ENCODE measurements at regions not wholly inside any gene's neighbourhood (a gene's known extent, or its start where the extent isn't known, plus 50 kb on each side); places are given as distances from the start of the nearest gene placed in this dataset.

- DNase-seq (ENCODE audit: low spot score) (no peak), ATAC-seq (no peak)
- no peaks in the 10 kb centered on the region for H3K4me1 ChIP-seq (ENCODE audit: insufficient read depth)
- Mint-ChIP-seq H3K9me3 (no peaks in the 10 kb centered on the region), H3K36me3 (ENCODE audit: low read depth) (no peaks in the 10 kb centered on the region), H3K4me3 (no peak overlapping the region), H3K27ac (no peak overlapping the region), H3K27me3 (ENCODE audit: insufficient read depth, low read depth, poor library complexity) (peaks cover 7% of the 10 kb centered on the region), H3K4me1 (no peaks in the 10 kb centered on the region; the same call in 2 of the 3 replicates)
- TF ChIP-seq NANOG (IDR thresholded peaks at IDR 0.05; ENCODE audit: borderline replicate concordance), result no peak
- no peak for TF ChIP-seq ZNF462 (CRISPR knock-in tag; IDR thresholded peaks at IDR 0.05)
- no peaks in the 10 kb centered on the region for H3K27me3 ChIP-seq (ENCODE audit: insufficient read depth)
- no peaks in the 10 kb centered on the region for H3F3A ChIP-seq (replicated peaks; ENCODE audit: low read depth)
- H3K36me3 ChIP-seq (ENCODE audit: insufficient read depth), result no peaks in the 10 kb centered on the region
- H4K20me1 ChIP-seq (replicated peaks; ENCODE audit: insufficient read depth), result no peaks in the 10 kb centered on the region
- H3K4me3 ChIP-seq, result no peak overlapping the region
- no peak overlapping the region for H2AFZ ChIP-seq
- H3K9me2 ChIP-seq (ENCODE audit: insufficient read depth), result no peaks in the 10 kb centered on the region
- H3K79me2 ChIP-seq (replicated peaks; ENCODE audit: insufficient read depth), result no peaks in the 10 kb centered on the region
- no peak overlapping the region for H3K4me2 ChIP-seq
- H3K27ac ChIP-seq (ENCODE audit: low read depth), result no peak overlapping the region
These were observed 191.0 kb downstream of the BRD1 start for GRCh38 chr22:49636649-49637048.

GRCh38 chr22:49636214-49636613, 191.5 kb downstream of the BRD1 start:
- H3K27me3 ChIP-seq (ENCODE audit: insufficient read depth), result no peaks in the 10 kb centered on the region
- Mint-ChIP-seq H3K4me1 (no peaks in the 10 kb centered on the region; the same call in 2 of the 3 replicates), H3K27me3 (ENCODE audit: insufficient read depth, low read depth, poor library complexity) (peaks cover 7% of the 10 kb centered on the region), H3K27ac (no peak overlapping the region), H3K36me3 (ENCODE audit: low read depth) (no peaks in the 10 kb centered on the region), H3K4me3 (no peak overlapping the region), H3K9me3 (no peaks in the 10 kb centered on the region)
- no peaks in the 10 kb centered on the region for H3K79me2 ChIP-seq (replicated peaks; ENCODE audit: insufficient read depth)
- no peaks in the 10 kb centered on the region for H4K20me1 ChIP-seq (replicated peaks; ENCODE audit: insufficient read depth)
- ATAC-seq (no peak), DNase-seq (ENCODE audit: low spot score) (no peak)
- H3K9me2 ChIP-seq (ENCODE audit: insufficient read depth), result no peaks in the 10 kb centered on the region
- no peak overlapping the region for H2AFZ ChIP-seq
- H3K4me3 ChIP-seq, result no peak overlapping the region
- no peak overlapping the region for H3K4me2 ChIP-seq
- no peaks in the 10 kb centered on the region for H3K4me1 ChIP-seq (ENCODE audit: insufficient read depth)
- no peaks in the 10 kb centered on the region for H3F3A ChIP-seq (replicated peaks; ENCODE audit: low read depth)
- H3K27ac ChIP-seq (ENCODE audit: low read depth), result no peak overlapping the region
- H3K36me3 ChIP-seq (ENCODE audit: insufficient read depth), result no peaks in the 10 kb centered on the region
- TF ChIP-seq ZNF462 (CRISPR knock-in tag; IDR thresholded peaks at IDR 0.05) (no peak), STAT1 (IDR thresholded peaks at IDR 0.05; ENCODE audit: unreplicated experiment) (no peak), EZH2 (IDR thresholded peaks at IDR 0.05; ENCODE audit: low read depth, unreplicated experiment) (no peak), POLR2AphosphoS5 (IDR thresholded peaks at IDR 0.05; ENCODE audit: low read depth) (no peak), ETS1 (IDR thresholded peaks at IDR 0.05) (no peak)

Measured in GM23338 (cell line).